WTC11 (cell line): ENCODE measurements at regions not wholly inside any gene's neighbourhood (a gene's known extent, or its start where the extent isn't known, plus 50 kb on each side); places are given as distances from the start of the nearest gene placed in this dataset.
"Not testable (repeated sequence)": the region's sequence is repeated elsewhere in the genome, so short reads cannot be mapped to it uniquely, and the experiment has no call there.

ENCODE experiments used
- KAT7 ChIP-seq: sonication (generic); formaldehyde crosslinking; IDR thresholded peaks from 2 replicates; pipeline ENCODE4 v1.8.1; 2023; ENCODE audit warnings: missing genetic modification reagents, mild to moderate bottlenecking, borderline replicate concordance
- SMAD3 ChIP-seq: sonication (generic); formaldehyde crosslinking; IDR thresholded peaks from 2 replicates; pipeline ENCODE4 v1.8.0; 2022; ENCODE audit warnings: missing genetic modification reagents, mild to moderate bottlenecking, borderline replicate concordance
- SP1 ChIP-seq: sonication (generic); formaldehyde crosslinking; conservative IDR thresholded peaks from 2 replicates; pipeline ENCODE4 v1.8.1; 2022; ENCODE audit warnings: missing genetic modification reagents
- TF ChIP-seq, protein P1 (sequence below): fragments of 200-600 bp; IDR thresholded peaks from 2 replicates; pipeline ENCODE4 v1.8.0; 2022; ENCODE audit warnings: antibody characterized with exemption
- TF ChIP-seq, protein P2 (sequence below): sonication (generic); formaldehyde crosslinking; IDR thresholded peaks from 2 replicates; pipeline ENCODE4 v1.8.1; 2022; ENCODE audit warnings: low read depth, missing genetic modification reagents, borderline replicate concordance
- TF ChIP-seq, protein P3 (sequence below): sonication (generic); formaldehyde crosslinking; IDR thresholded peaks from 2 replicates; pipeline ENCODE4 v1.8.1; 2023; ENCODE audit warnings: mild to moderate bottlenecking, moderate library complexity, missing genetic modification reagents
- TF ChIP-seq, protein P4 (sequence below): fragments of 250-450 bp; sonication (Bioruptor Pico); IDR thresholded peaks from 2 replicates; pipeline ENCODE4 v2.1.2; 2022; ENCODE audit warnings: mild to moderate bottlenecking, moderate library complexity
- TF ChIP-seq, protein P5 (sequence below): fragments of 250-450 bp; sonication (Bioruptor Pico); IDR thresholded peaks from 2 replicates; pipeline ENCODE4 v1.9.0; 2021; ENCODE audit warnings: mild to moderate bottlenecking
- TF ChIP-seq, protein P6 (sequence below): sonication (generic); formaldehyde crosslinking; IDR thresholded peaks from 2 replicates; pipeline ENCODE4 v1.8.0; 2022; ENCODE audit warnings: missing genetic modification reagents
- TF ChIP-seq, protein P7 (sequence below): sonication (generic); formaldehyde crosslinking; IDR thresholded peaks from 2 replicates; pipeline ENCODE4 v1.8.0; 2022; ENCODE audit warnings: mild to moderate bottlenecking, missing genetic modification reagents

DNA sequence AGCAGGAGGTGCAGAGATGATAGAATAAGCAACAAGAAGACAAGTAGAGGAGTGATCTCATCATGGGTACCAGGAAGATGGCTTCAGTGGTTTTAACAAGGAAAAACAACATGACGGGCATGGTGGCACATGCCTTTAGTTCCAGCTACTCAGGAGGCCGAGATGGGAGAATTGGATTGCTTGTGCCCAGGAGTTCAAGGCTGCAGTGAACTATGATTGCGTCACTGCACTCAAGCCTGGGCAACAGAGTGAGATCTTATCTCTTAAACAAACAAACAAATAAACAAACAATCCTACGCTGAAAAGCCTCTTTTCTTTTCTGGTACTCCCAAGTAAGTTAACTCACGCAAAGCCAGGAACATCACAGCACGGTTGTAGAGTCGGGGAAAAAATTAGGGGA, 102.6 kb upstream of the TRIM77 start:
- TF ChIP-seq, protein P1, sequence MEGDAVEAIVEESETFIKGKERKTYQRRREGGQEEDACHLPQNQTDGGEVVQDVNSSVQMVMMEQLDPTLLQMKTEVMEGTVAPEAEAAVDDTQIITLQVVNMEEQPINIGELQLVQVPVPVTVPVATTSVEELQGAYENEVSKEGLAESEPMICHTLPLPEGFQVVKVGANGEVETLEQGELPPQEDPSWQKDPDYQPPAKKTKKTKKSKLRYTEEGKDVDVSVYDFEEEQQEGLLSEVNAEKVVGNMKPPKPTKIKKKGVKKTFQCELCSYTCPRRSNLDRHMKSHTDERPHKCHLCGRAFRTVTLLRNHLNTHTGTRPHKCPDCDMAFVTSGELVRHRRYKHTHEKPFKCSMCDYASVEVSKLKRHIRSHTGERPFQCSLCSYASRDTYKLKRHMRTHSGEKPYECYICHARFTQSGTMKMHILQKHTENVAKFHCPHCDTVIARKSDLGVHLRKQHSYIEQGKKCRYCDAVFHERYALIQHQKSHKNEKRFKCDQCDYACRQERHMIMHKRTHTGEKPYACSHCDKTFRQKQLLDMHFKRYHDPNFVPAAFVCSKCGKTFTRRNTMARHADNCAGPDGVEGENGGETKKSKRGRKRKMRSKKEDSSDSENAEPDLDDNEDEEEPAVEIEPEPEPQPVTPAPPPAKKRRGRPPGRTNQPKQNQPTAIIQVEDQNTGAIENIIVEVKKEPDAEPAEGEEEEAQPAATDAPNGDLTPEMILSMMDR, result not testable (repeated sequence)
- TF ChIP-seq, protein P2, sequence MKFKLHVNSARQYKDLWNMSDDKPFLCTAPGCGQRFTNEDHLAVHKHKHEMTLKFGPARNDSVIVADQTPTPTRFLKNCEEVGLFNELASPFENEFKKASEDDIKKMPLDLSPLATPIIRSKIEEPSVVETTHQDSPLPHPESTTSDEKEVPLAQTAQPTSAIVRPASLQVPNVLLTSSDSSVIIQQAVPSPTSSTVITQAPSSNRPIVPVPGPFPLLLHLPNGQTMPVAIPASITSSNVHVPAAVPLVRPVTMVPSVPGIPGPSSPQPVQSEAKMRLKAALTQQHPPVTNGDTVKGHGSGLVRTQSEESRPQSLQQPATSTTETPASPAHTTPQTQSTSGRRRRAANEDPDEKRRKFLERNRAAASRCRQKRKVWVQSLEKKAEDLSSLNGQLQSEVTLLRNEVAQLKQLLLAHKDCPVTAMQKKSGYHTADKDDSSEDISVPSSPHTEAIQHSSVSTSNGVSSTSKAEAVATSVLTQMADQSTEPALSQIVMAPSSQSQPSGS (CRISPR knock-in tag), result not testable (repeated sequence)
- TF ChIP-seq, protein P3, sequence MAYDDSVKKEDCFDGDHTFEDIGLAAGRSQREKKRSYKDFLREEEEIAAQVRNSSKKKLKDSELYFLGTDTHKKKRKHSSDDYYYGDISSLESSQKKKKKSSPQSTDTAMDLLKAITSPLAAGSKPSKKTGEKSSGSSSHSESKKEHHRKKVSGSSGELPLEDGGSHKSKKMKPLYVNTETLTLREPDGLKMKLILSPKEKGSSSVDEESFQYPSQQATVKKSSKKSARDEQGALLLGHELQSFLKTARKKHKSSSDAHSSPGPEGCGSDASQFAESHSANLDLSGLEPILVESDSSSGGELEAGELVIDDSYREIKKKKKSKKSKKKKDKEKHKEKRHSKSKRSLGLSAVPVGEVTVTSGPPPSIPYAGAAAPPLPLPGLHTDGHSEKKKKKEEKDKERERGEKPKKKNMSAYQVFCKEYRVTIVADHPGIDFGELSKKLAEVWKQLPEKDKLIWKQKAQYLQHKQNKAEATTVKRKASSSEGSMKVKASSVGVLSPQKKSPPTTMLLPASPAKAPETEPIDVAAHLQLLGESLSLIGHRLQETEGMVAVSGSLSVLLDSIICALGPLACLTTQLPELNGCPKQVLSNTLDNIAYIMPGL (CRISPR knock-in tag), result not testable (repeated sequence)
- TF ChIP-seq, protein P4, sequence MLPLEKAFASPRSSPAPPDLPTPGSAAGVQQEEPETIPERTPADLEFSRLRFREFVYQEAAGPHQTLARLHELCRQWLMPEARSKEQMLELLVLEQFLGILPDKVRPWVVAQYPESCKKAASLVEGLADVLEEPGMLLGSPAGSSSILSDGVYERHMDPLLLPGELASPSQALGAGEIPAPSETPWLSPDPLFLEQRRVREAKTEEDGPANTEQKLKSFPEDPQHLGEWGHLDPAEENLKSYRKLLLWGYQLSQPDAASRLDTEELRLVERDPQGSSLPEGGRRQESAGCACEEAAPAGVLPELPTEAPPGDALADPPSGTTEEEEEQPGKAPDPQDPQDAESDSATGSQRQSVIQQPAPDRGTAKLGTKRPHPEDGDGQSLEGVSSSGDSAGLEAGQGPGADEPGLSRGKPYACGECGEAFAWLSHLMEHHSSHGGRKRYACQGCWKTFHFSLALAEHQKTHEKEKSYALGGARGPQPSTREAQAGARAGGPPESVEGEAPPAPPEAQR, result not testable (repeated sequence)
- TF ChIP-seq, protein P5, sequence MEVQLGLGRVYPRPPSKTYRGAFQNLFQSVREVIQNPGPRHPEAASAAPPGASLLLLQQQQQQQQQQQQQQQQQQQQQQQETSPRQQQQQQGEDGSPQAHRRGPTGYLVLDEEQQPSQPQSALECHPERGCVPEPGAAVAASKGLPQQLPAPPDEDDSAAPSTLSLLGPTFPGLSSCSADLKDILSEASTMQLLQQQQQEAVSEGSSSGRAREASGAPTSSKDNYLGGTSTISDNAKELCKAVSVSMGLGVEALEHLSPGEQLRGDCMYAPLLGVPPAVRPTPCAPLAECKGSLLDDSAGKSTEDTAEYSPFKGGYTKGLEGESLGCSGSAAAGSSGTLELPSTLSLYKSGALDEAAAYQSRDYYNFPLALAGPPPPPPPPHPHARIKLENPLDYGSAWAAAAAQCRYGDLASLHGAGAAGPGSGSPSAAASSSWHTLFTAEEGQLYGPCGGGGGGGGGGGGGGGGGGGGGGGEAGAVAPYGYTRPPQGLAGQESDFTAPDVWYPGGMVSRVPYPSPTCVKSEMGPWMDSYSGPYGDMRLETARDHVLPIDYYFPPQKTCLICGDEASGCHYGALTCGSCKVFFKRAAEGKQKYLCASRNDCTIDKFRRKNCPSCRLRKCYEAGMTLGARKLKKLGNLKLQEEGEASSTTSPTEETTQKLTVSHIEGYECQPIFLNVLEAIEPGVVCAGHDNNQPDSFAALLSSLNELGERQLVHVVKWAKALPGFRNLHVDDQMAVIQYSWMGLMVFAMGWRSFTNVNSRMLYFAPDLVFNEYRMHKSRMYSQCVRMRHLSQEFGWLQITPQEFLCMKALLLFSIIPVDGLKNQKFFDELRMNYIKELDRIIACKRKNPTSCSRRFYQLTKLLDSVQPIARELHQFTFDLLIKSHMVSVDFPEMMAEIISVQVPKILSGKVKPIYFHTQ (CRISPR knock-in tag), result not testable (repeated sequence)
- TF ChIP-seq, protein P6, sequence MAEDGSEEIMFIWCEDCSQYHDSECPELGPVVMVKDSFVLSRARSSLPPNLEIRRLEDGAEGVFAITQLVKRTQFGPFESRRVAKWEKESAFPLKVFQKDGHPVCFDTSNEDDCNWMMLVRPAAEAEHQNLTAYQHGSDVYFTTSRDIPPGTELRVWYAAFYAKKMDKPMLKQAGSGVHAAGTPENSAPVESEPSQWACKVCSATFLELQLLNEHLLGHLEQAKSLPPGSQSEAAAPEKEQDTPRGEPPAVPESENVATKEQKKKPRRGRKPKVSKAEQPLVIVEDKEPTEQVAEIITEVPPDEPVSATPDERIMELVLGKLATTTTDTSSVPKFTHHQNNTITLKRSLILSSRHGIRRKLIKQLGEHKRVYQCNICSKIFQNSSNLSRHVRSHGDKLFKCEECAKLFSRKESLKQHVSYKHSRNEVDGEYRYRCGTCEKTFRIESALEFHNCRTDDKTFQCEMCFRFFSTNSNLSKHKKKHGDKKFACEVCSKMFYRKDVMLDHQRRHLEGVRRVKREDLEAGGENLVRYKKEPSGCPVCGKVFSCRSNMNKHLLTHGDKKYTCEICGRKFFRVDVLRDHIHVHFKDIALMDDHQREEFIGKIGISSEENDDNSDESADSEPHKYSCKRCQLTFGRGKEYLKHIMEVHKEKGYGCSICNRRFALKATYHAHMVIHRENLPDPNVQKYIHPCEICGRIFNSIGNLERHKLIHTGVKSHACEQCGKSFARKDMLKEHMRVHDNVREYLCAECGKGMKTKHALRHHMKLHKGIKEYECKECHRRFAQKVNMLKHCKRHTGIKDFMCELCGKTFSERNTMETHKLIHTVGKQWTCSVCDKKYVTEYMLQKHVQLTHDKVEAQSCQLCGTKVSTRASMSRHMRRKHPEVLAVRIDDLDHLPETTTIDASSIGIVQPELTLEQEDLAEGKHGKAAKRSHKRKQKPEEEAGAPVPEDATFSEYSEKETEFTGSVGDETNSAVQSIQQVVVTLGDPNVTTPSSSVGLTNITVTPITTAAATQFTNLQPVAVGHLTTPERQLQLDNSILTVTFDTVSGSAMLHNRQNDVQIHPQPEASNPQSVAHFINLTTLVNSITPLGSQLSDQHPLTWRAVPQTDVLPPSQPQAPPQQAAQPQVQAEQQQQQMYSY (CRISPR knock-in tag), result not testable (repeated sequence)
- not testable (repeated sequence) for TF ChIP-seq KAT7 (CRISPR knock-in tag); SP1 (CRISPR knock-in tag); SMAD3
- TF ChIP-seq, protein P7, sequence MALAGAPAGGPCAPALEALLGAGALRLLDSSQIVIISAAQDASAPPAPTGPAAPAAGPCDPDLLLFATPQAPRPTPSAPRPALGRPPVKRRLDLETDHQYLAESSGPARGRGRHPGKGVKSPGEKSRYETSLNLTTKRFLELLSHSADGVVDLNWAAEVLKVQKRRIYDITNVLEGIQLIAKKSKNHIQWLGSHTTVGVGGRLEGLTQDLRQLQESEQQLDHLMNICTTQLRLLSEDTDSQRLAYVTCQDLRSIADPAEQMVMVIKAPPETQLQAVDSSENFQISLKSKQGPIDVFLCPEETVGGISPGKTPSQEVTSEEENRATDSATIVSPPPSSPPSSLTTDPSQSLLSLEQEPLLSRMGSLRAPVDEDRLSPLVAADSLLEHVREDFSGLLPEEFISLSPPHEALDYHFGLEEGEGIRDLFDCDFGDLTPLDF (CRISPR knock-in tag), result not testable (repeated sequence)
